ENCODE measurements at regions not wholly inside any gene's neighbourhood (a gene's known extent, or its start where the extent isn't known, plus 50 kb on each side); places are given as distances from the start of the nearest gene placed in this dataset.

GRCh38 chr18:55076643-55077218 is 117.5 kb upstream of the CCDC68 start:
- Histone ChIP-seq H3K9me3 (no peaks in the 10 kb centered on the region), H3K27me3 (no peaks in the 10 kb centered on the region), H3K27ac (no peak overlapping the region), H3K4me3 (no peak overlapping the region), H3K4me1 (peaks cover 0 to 8% (median 6%) of the 10 kb centered on the region in 4 donors), H3K36me3 (no peaks in the 10 kb centered on the region)
- no peak for ATAC-seq (ENCODE audit: low FRiP score in 2 of 2)
- DNase-seq: no peak
- 85 to 90% methylated on average over 6 of the region's 6 CpGs for WGBS, 2 donors
- TF ChIP-seq EP300 (IDR thresholded peaks at IDR 0.05) (no peak), CTCF (IDR thresholded peaks at IDR 0.05) (no peak), POLR2A (IDR thresholded peaks at IDR 0.05) (no peak), POLR2AphosphoS5 (IDR thresholded peaks at IDR 0.05) (no peak)

- ATAC-seq (ENCODE audit: low FRiP score in 2 of 2): no peak
- Histone ChIP-seq H3K27ac (no peak overlapping the region), H3K9me3 (no peaks in the 10 kb centered on the region), H3K27me3 (no peaks in the 10 kb centered on the region), H3K36me3 (no peaks in the 10 kb centered on the region), H3K4me3 (no peak overlapping the region), H3K4me1 (peaks cover 0 to 7% (median 0%) of the 10 kb centered on the region in 4 donors)
- no peak for DNase-seq
- TF ChIP-seq POLR2AphosphoS5 (IDR thresholded peaks at IDR 0.05): no peak
- no peak for TF ChIP-seq POLR2A (IDR thresholded peaks at IDR 0.05)
- TF ChIP-seq CTCF (IDR thresholded peaks at IDR 0.05): no peak
- TF ChIP-seq EP300 (IDR thresholded peaks at IDR 0.05): no peak
Observed at GRCh38 chr18:55073834-55074233, 114.6 kb upstream of the CCDC68 start.

GRCh38 chr18:55073116-55073515 is 113.9 kb upstream of the CCDC68 start:
- Histone ChIP-seq H3K4me3 (no peak overlapping the region), H3K9me3 (no peaks in the 10 kb centered on the region), H3K4me1 (no peaks in the 10 kb centered on the region), H3K27ac (no peak overlapping the region), H3K27me3 (no peaks in the 10 kb centered on the region), H3K36me3 (no peaks in the 10 kb centered on the region)
- TF ChIP-seq POLR2A (IDR thresholded peaks at IDR 0.05): no peak
- no peak for TF ChIP-seq CTCF (IDR thresholded peaks at IDR 0.05)
- no peak for TF ChIP-seq EP300 (IDR thresholded peaks at IDR 0.05)
- TF ChIP-seq POLR2AphosphoS5 (IDR thresholded peaks at IDR 0.05): no peak
- ATAC-seq (ENCODE audit: low FRiP score in 2 of 2) (no peak), DNase-seq (no peak)
- 89 to 92% methylated on average over 4 of the region's 4 CpGs for WGBS, 2 donors

- H3K9me3 ChIP-seq: no peaks in the 10 kb centered on the region
- H3K27ac ChIP-seq: no peak overlapping the region
- TF ChIP-seq CTCF (IDR thresholded peaks at IDR 0.05): no peak
- TF ChIP-seq POLR2AphosphoS5 (IDR thresholded peaks at IDR 0.05): no peak
- no peak for TF ChIP-seq POLR2A (IDR thresholded peaks at IDR 0.05)
- TF ChIP-seq EP300 (IDR thresholded peaks at IDR 0.05): no peak
- H3K36me3 ChIP-seq: no peaks in the 10 kb centered on the region
- 86 to 88% methylated on average over 4 of the region's 4 CpGs for WGBS, 2 donors
- no peaks in the 10 kb centered on the region for H3K4me1 ChIP-seq
- no peak for ATAC-seq (ENCODE audit: low FRiP score in 2 of 2)
- no peak for DNase-seq
- H3K27me3 ChIP-seq: no peaks in the 10 kb centered on the region
- H3K4me3 ChIP-seq: no peak overlapping the region
Observed at GRCh38 chr18:55072698-55073097, 113.4 kb upstream of the CCDC68 start.

GRCh38 chr18:55072181-55072580 is 112.9 kb upstream of the CCDC68 start:
- no peaks in the 10 kb centered on the region for H3K9me3 ChIP-seq
- no peak overlapping the region for H3K4me3 ChIP-seq
- H3K4me1 ChIP-seq: no peaks in the 10 kb centered on the region
- no peaks in the 10 kb centered on the region for H3K27me3 ChIP-seq
- no peaks in the 10 kb centered on the region for H3K36me3 ChIP-seq
- TF ChIP-seq EP300 (IDR thresholded peaks at IDR 0.05) (no peak), CTCF (IDR thresholded peaks at IDR 0.05) (no peak), POLR2A (IDR thresholded peaks at IDR 0.05) (no peak), POLR2AphosphoS5 (IDR thresholded peaks at IDR 0.05) (no peak)
- DNase-seq (no peak), ATAC-seq (ENCODE audit: low FRiP score in 2 of 2) (no peak)
- no peak overlapping the region for H3K27ac ChIP-seq
- 46 to 51% methylated on average over 2 of the region's 2 CpGs for WGBS, 2 donors
